IMR-90 (cell line): ENCODE measurements at regions not wholly inside any gene's neighbourhood (a gene's known extent, or its start where the extent isn't known, plus 50 kb on each side); places are given as distances from the start of the nearest gene placed in this dataset.

Experiments
- ATAC-seq: fragments of 200-7000 bp; cut with Tn5 transposase; 2 replicates; pipeline ENCODE4 v1.9.1; 2020; ENCODE audit warnings: low read depth, mild to moderate bottlenecking, moderate library complexity
- BruUV-seq: library from RNA; stranded (reverse); fragments of 400-500 nt; replicated peaks from 2 replicates; lab custom pipeline; 2021; lab: Mats Ljungman, UMichigan
- CTCF ChIA-PET: fragments of 300-600 bp; formaldehyde crosslinking; extraction: SDS; loops from one replicate; lab custom pipeline; 2021; ENCODE audit warnings: antibody characterized with exemption; lab: Yijun Ruan, JAX
- POLR2A ChIA-PET: fragments of 300-600 bp; sonication (Branson Sonifier 250); formaldehyde crosslinking; loops from one replicate; lab custom pipeline; 2022; ENCODE audit warnings: antibody characterized with exemption; ENCODE audit not compliant: unreplicated experiment; lab: Charles Lee
- DNase-seq: peaks from one replicate; pipeline ENCODE4 v3.0.0; 2013
- H2AFZ ChIP-seq: replicated peaks from 2 replicates; pipeline ENCODE3; 2013; ENCODE audit warnings: low read length, mild to moderate bottlenecking; ENCODE audit not compliant: poor library complexity
- H2AK5ac ChIP-seq: 2 replicates; pipeline ENCODE4 v1.6.1; 2013; ENCODE audit warnings: low read depth, low read length, inconsistent platforms
- H2AK9ac ChIP-seq: replicated peaks from 2 replicates; pipeline ENCODE3; 2013; ENCODE audit warnings: mild to moderate bottlenecking, low read depth, low read length, moderate library complexity; ENCODE audit not compliant: poor library complexity
- H2BK120ac ChIP-seq: 2 replicates; pipeline ENCODE4 v1.6.1; 2013; ENCODE audit warnings: low read depth, low read length, inconsistent platforms
- H2BK15ac ChIP-seq: 3 replicates; pipeline ENCODE4 v1.6.1; 2013; ENCODE audit warnings: low read depth, low read length, inconsistent platforms
- H2BK20ac ChIP-seq: 2 replicates; pipeline ENCODE4 v1.6.1; 2013; ENCODE audit warnings: low read depth, mild to moderate bottlenecking, inconsistent platforms, low read length, moderate library complexity
- H2BK5ac ChIP-seq: 2 replicates; pipeline ENCODE4 v1.6.1; 2013; ENCODE audit warnings: mild to moderate bottlenecking, low read depth, low read length, inconsistent platforms; ENCODE audit not compliant: poor library complexity, severe bottlenecking
- H3K14ac ChIP-seq: replicated peaks from 2 replicates; pipeline ENCODE4 v1.6.1; 2013; ENCODE audit warnings: low read depth, low read length, inconsistent platforms
- H3K18ac ChIP-seq: 2 replicates; pipeline ENCODE4 v1.6.1; 2013; ENCODE audit warnings: low read depth, low read length, control low read depth
- H3K23ac ChIP-seq: 2 replicates; pipeline ENCODE4 v1.6.1; 2013; ENCODE audit warnings: low read depth, low read length, inconsistent platforms
- H3K27ac ChIP-seq: 2 replicates; pipeline ENCODE4 v1.5.1; 2013; ENCODE audit warnings: mild to moderate bottlenecking, control low read depth, low read length; ENCODE audit not compliant: insufficient read depth
- H3K27me3 ChIP-seq: 2 replicates; pipeline ENCODE4 v1.6.1; 2013; ENCODE audit warnings: low read length; ENCODE audit not compliant: control insufficient read depth, insufficient read depth
- H3K36me3 ChIP-seq: 2 replicates; pipeline ENCODE4 v1.6.1; 2013; ENCODE audit warnings: low read length, mixed read lengths; ENCODE audit not compliant: control insufficient read depth, insufficient read depth
- H3K4ac ChIP-seq: 2 replicates; pipeline ENCODE4 v1.6.1; 2013; ENCODE audit warnings: low read depth, low read length, inconsistent platforms
- H3K4me1 ChIP-seq: 2 replicates; pipeline ENCODE4 v1.6.1; 2013; ENCODE audit warnings: low read length, mixed read lengths; ENCODE audit not compliant: control insufficient read depth, insufficient read depth
- H3K4me2 ChIP-seq: 2 replicates; pipeline ENCODE4 v1.6.1; 2013; ENCODE audit warnings: low read depth, mild to moderate bottlenecking, control low read depth, low read length, moderate library complexity
- H3K4me3 ChIP-seq: 2 replicates; pipeline ENCODE4 v1.5.1; 2013; ENCODE audit warnings: low read depth, mild to moderate bottlenecking, control low read depth, low read length, moderate library complexity; ENCODE audit not compliant: insufficient read depth
- H3K56ac ChIP-seq: 2 replicates; pipeline ENCODE4 v1.6.1; 2013; ENCODE audit warnings: low read length, inconsistent platforms; ENCODE audit not compliant: insufficient read depth; ENCODE audit errors: extremely low read depth
- H3K79me1 ChIP-seq, 2 experiments: 2 replicates each; pipeline ENCODE4 v1.6.1; 2013; ENCODE audit warnings: low read length in 2 of 2, inconsistent platforms in 1 of 2, low read depth in 1 of 2
- H3K9ac ChIP-seq: 2 replicates; pipeline ENCODE4 v1.6.1; 2013; ENCODE audit warnings: low read depth, low read length, control low read depth
- H3K9me1 ChIP-seq: 2 replicates; pipeline ENCODE4 v1.6.1; 2013; ENCODE audit warnings: low read length, inconsistent platforms; ENCODE audit not compliant: insufficient read depth
- H3K9me3 ChIP-seq: 2 replicates; pipeline ENCODE4 v1.6.1; 2013; ENCODE audit warnings: low read length; ENCODE audit not compliant: control insufficient read depth, insufficient read depth
- H4K20me1 ChIP-seq: 2 replicates; pipeline ENCODE4 v1.6.1; 2013; ENCODE audit warnings: low read length, inconsistent platforms; ENCODE audit not compliant: insufficient read depth
- H4K5ac ChIP-seq: 2 replicates; pipeline ENCODE4 v1.6.1; 2013; ENCODE audit warnings: mild to moderate bottlenecking, low read depth, low read length, control low read depth
- H4K8ac ChIP-seq, 2 experiments: 2 replicates each; pipeline ENCODE4 v1.6.1; 2013; ENCODE audit warnings: low read depth in 2 of 2, low read length in 2 of 2, control low read depth in 1 of 2, inconsistent platforms in 1 of 2
- H4K91ac ChIP-seq: 2 replicates; pipeline ENCODE4 v1.6.1; 2013; ENCODE audit warnings: low read depth, low read length, inconsistent platforms; ENCODE audit not compliant: insufficient read depth
- BHLHE40 ChIP-seq: fragments of 150-350 bp; IDR thresholded peaks from 2 replicates; pipeline ENCODE4 v1.6.1; 2016; ENCODE audit warnings: mild to moderate bottlenecking, low read depth, low read length
- CHD1 ChIP-seq: IDR thresholded peaks from 2 replicates; pipeline ENCODE4 v1.6.1; 2012; ENCODE audit warnings: low read depth, low read length, improper control_type of control experiment
- FOS ChIP-seq: fragments of 150-350 bp; IDR thresholded peaks from 2 replicates; pipeline ENCODE4 v1.6.1; 2016; ENCODE audit warnings: low read depth, low read length
- MAFK ChIP-seq: IDR thresholded peaks from 2 replicates; pipeline ENCODE4 v1.6.1; 2012; ENCODE audit warnings: low read depth, low read length, improper control_type of control experiment
- MXI1 ChIP-seq: IDR thresholded peaks from 2 replicates; pipeline ENCODE4 v1.6.1; 2012; ENCODE audit warnings: low read depth, mild to moderate bottlenecking, low read length, moderate library complexity, borderline replicate concordance
- NFE2L2 ChIP-seq: fragments of 150-350 bp; IDR thresholded peaks from 2 replicates; pipeline ENCODE4 v1.6.1; 2016; ENCODE audit warnings: low read depth, mild to moderate bottlenecking, low read length
- RAD21 ChIP-seq: IDR thresholded peaks from 2 replicates; pipeline ENCODE4 v1.6.1; 2012; ENCODE audit warnings: low read length, improper control_type of control experiment
- RFX5 ChIP-seq: IDR thresholded peaks from 2 replicates; pipeline ENCODE4 v1.8.0; 2012; ENCODE audit warnings: low read depth, mild to moderate bottlenecking, low read length, moderate library complexity
- SMC3 ChIP-seq: fragments of 150-350 bp; IDR thresholded peaks from 2 replicates; pipeline ENCODE4 v1.6.1; 2016; ENCODE audit warnings: low read depth, mild to moderate bottlenecking, antibody characterized with exemption, low read length, moderate library complexity
- WGBS, 2 experiments: methylation state at CpG; one replicate each; pipeline versions ENCODE4 v1.1.5 to v1.1.7; 2013; ENCODE audit warnings: missing lambda C conversion rate in 2 of 2; ENCODE audit not compliant: insufficient read length in 1 of 2; ENCODE audit errors: extremely low coverage in 2 of 2; 5-methylcytosine and 5-hydroxymethylcytosine counted together
- dilution Hi-C: fragments of 300-500 bp; cut with HindIII; formaldehyde crosslinking; loops from one replicate; pipeline ENCODE4 v1.14.3; 2018; ENCODE audit warnings: low sequenced_read_pairs; ENCODE audit not compliant: unreplicated experiment
- in situ Hi-C: fragments of 300-500 bp; cut with MboI; formaldehyde crosslinking; loops from 3 replicates; pipeline ENCODE4 v1.14.3; 2019; ENCODE audit warnings: low sequenced_read_pairs, inconsistent platforms, mixed read lengths
- intact Hi-C: fragments of 100-400 bp; cut with micrococcal nuclease; formaldehyde crosslinking; loops from 2 replicates; pipeline ENCODE4 v1.10.0; 2022

GRCh38 chr2:163185160-163185559 is 346.6 kb upstream of the KCNH7 start:
- WGBS, 2 experiments, result no CpG with 5 or more reads among the region's 2 CpGs
- in situ Hi-C loops, result loop anchor here (25.0 kb wide), 1 partner anchor 1302 kb away; no protein-coding TSS in a partner anchor
- no peak overlapping the region for H4K5ac ChIP-seq
- no peak overlapping the region for H3K4me2 ChIP-seq
- no peak overlapping the region for H3K27ac ChIP-seq
- H4K91ac ChIP-seq, result no peak overlapping the region
- no peaks in the 10 kb centered on the region for H3K36me3 ChIP-seq
- H2BK20ac ChIP-seq, result no peak overlapping the region
- H3K18ac ChIP-seq, result no peak overlapping the region
- no peaks in the 10 kb centered on the region for H4K20me1 ChIP-seq
- no peak overlapping the region for H2AK9ac ChIP-seq
- no peak overlapping the region for H2AFZ ChIP-seq
- ChIA-PET POLR2A (no interaction called here), CTCF (no interaction called here)
- H3K9ac ChIP-seq, result no peak overlapping the region
- no peak overlapping the region for H4K8ac ChIP-seq
- intact Hi-C loops, result no loop called here
- H3K14ac ChIP-seq, result no peak overlapping the region
- no peak overlapping the region for H3K56ac ChIP-seq
- H2AK5ac ChIP-seq, result no peak overlapping the region
- H3K4me3 ChIP-seq, result no peak overlapping the region
- H3K4ac ChIP-seq, result no peak overlapping the region
- no peaks in the 10 kb centered on the region for H3K79me1 ChIP-seq
- DNase-seq (no peak), ATAC-seq (no peak)
- H2BK120ac ChIP-seq, result no peak overlapping the region
- H3K9me1 ChIP-seq, result no peaks in the 10 kb centered on the region
- H2BK5ac ChIP-seq, result no peak overlapping the region
- H3K9me3 ChIP-seq, result no peaks in the 10 kb centered on the region
- no peaks in the 10 kb centered on the region for H3K4me1 ChIP-seq
- H2BK15ac ChIP-seq, result no peak overlapping the region
- H3K23ac ChIP-seq, result no peak overlapping the region
- H3K27me3 ChIP-seq, result peaks cover 2% of the 10 kb centered on the region; the same call in 1 of the 2 replicates
- dilution Hi-C loops, result no loop called here
- no TSS peak for BruUV-seq
- TF ChIP-seq MAFK, result no peak
- TF ChIP-seq MXI1, result no peak
- no peak for TF ChIP-seq RAD21
- TF ChIP-seq BHLHE40, result no peak
- no peak for TF ChIP-seq FOS
- TF ChIP-seq CHD1, result no peak
- TF ChIP-seq SMC3, result no peak
- no peak for TF ChIP-seq NFE2L2
- TF ChIP-seq RFX5, result no peak
